GM06990 (cell line): ENCODE measurements at regions not wholly inside any gene's neighbourhood (a gene's known extent, or its start where the extent isn't known, plus 50 kb on each side); places are given as distances from the start of the nearest gene placed in this dataset.

ENCODE experiments used
- DNase-seq: peaks from one replicate; pipeline ENCODE4 v3.0.0-alpha.2; 2011; ENCODE audit not compliant: insufficient read length; ENCODE audit errors: extremely low read depth
- H3K27me3 ChIP-seq: replicated peaks from 2 replicates; pipeline ENCODE4 v1.6.0; 2011; ENCODE audit warnings: low read length; ENCODE audit not compliant: control insufficient read depth, insufficient read depth
- H3K36me3 ChIP-seq: 2 replicates; pipeline ENCODE4 v1.5.1; 2011; ENCODE audit warnings: low read length; ENCODE audit not compliant: control insufficient read depth, insufficient read depth
- H3K4me3 ChIP-seq: replicated peaks from 2 replicates; pipeline ENCODE4 v1.5.1; 2011; ENCODE audit warnings: low read depth, mild to moderate bottlenecking, control low read depth, low read length
- TF ChIP-seq, protein P1 (sequence below): IDR thresholded peaks from 2 replicates; pipeline ENCODE4 v1.5.1; 2011; ENCODE audit warnings: low read length, control low read depth, mild to moderate bottlenecking, inconsistent platforms; ENCODE audit not compliant: insufficient read depth, poor library complexity, severe bottlenecking

GRCh38 chr6:33933101-33933500 lies 129.3 kb upstream of the MLN start:
- H3K36me3 ChIP-seq: no peaks in the 10 kb centered on the region
- peaks cover 1% of the 10 kb centered on the region; the same call in 1 of the 2 replicates for H3K27me3 ChIP-seq
- TF ChIP-seq, protein P1, sequence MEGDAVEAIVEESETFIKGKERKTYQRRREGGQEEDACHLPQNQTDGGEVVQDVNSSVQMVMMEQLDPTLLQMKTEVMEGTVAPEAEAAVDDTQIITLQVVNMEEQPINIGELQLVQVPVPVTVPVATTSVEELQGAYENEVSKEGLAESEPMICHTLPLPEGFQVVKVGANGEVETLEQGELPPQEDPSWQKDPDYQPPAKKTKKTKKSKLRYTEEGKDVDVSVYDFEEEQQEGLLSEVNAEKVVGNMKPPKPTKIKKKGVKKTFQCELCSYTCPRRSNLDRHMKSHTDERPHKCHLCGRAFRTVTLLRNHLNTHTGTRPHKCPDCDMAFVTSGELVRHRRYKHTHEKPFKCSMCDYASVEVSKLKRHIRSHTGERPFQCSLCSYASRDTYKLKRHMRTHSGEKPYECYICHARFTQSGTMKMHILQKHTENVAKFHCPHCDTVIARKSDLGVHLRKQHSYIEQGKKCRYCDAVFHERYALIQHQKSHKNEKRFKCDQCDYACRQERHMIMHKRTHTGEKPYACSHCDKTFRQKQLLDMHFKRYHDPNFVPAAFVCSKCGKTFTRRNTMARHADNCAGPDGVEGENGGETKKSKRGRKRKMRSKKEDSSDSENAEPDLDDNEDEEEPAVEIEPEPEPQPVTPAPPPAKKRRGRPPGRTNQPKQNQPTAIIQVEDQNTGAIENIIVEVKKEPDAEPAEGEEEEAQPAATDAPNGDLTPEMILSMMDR: no peak
- no peak for DNase-seq
- H3K4me3 ChIP-seq: no peak overlapping the region

DNA sequence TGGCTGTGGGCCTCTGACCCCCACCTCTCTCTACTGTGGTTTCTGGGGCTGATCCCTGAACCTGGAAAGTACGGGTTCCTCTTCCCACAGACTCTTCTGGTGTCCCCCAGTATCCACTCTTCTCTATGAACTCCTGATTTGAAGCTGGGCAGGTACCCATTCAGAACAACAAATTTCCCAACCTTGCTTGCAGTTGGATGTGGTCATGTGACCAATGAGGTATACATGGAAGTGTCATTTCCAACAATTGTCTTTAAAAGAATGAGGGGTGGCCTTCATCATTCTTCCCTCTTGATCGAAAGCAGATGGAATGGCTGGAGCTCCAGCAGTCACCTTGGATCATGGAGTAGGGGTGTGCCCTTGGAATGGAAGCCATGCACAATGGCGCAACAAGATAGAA lies 128.0 kb upstream of the MLN start:
- Histone ChIP-seq H3K36me3 (no peaks in the 10 kb centered on the region), H3K27me3 (no peaks in the 10 kb centered on the region; the same call in 1 of the 2 replicates), H3K4me3 (no peak overlapping the region)
- DNase-seq: no peak
- TF ChIP-seq, protein P1: no peak

DNA sequence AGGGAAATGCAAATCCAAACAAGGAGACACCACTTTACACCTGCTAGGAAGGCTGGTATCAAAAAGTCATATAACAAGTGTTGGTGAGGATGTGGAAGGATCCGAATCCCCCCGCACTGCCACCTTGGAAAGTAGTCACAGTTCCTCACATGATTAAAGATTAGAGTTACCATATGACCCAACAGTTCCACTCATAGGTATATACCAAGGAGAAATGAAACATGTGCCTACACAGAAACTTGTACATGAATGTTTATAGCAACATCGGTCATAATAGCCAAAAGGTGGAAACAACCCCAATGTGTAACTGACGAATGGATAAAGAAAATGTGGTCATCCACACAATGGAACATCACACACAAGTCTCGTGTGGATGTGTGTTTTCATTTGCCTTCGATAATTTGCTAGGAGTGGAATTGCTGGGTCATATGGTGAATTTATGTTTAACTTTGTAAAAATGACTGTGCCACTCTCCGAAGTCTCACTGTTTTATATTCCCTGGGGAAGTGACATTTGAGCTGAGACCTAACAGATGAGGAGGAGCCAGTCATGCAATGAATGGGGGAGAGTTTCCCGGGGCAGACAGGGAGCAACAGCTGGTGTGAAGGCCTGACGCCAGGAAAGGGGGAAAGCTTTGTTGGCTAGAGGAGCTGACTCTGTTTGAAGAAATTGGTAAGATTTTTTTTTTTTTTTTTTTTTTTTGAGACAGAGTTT lies 125.9 kb upstream of the MLN start:
- no peaks in the 10 kb centered on the region for H3K36me3 ChIP-seq
- TF ChIP-seq, protein P1: no peak
- DNase-seq: no peak
- H3K4me3 ChIP-seq: no peak overlapping the region
- H3K27me3 ChIP-seq: no peaks in the 10 kb centered on the region; the same call in 1 of the 2 replicates

GRCh38 chr6:33927616-33928015 lies 123.8 kb upstream of the MLN start:
- Histone ChIP-seq H3K4me3 (no peak overlapping the region), H3K36me3 (no peaks in the 10 kb centered on the region), H3K27me3 (no peaks in the 10 kb centered on the region; the same call in 1 of the 2 replicates)
- DNase-seq: no peak
- TF ChIP-seq, protein P1: no peak

GRCh38 chr6:33927112-33927511 lies 123.3 kb upstream of the MLN start:
- no peak for DNase-seq
- TF ChIP-seq, protein P1: no peak
- Histone ChIP-seq H3K4me3 (no peak overlapping the region), H3K27me3 (no peaks in the 10 kb centered on the region; the same call in 1 of the 2 replicates), H3K36me3 (no peaks in the 10 kb centered on the region)

GRCh38 chr6:33926451-33926850 lies 122.6 kb upstream of the MLN start:
- DNase-seq: no peak
- Histone ChIP-seq H3K27me3 (no peaks in the 10 kb centered on the region; the same call in 1 of the 2 replicates), H3K4me3 (no peak overlapping the region), H3K36me3 (no peaks in the 10 kb centered on the region)
- TF ChIP-seq, protein P1: no peak
